ENCODE measurements at regions not wholly inside any gene's neighbourhood (a gene's known extent, or its start where the extent isn't known, plus 50 kb on each side); places are given as distances from the start of the nearest gene placed in this dataset.

DNA sequence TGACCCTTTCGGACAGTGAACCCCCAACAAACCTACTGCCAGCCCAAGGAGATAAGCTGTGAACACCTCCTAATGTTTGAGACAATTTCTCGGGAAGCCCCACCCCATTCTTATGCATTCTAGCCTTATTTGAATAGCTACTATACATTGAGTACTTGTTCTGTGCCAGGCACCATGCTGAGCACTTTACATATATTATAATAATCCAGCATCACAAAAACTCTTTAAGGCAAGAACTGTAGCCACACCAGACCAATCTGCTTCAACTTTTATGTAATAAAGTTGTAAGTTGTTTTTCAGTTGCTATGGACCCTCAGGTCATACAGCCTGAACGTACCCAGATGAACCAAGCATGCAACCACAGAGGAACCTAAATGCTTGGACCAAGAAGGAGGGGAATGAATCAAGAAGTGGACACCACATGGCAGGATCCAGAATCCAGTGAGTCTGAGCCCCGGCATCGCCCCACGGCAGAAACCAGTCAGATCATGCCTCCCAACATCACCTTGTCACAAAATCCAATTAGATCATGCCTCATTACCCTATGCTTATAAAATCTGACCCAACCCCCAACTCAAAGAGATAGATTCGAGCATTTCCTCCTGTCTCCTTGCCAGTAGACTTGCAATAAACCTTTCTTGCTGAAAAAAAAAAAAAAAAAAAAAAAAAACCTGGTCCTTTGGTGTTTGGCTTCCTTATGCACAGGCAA lies 225.0 kb downstream of the QDPR start:
- no peak for DNase-seq

DNA sequence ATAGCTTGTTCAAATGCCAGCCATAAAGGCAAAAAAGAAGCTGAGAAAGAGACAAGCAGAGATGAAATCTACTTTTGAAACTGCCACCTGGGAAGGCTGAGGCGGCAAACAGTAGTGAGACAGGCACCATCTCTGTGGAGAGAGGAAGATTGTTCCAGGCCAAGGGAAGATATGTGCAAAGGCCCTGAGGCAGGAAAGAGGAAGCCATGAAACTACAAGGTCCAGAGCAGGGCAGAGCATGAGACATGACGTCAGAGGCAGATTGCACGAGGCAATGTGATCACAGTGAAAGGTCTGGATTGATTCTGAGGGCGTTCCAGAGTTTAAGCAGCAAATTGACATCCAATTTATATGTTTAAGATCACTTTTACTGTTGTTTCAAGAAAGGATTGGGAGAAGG lies 226.1 kb downstream of the QDPR start:
- DNase-seq: no peak

DNA sequence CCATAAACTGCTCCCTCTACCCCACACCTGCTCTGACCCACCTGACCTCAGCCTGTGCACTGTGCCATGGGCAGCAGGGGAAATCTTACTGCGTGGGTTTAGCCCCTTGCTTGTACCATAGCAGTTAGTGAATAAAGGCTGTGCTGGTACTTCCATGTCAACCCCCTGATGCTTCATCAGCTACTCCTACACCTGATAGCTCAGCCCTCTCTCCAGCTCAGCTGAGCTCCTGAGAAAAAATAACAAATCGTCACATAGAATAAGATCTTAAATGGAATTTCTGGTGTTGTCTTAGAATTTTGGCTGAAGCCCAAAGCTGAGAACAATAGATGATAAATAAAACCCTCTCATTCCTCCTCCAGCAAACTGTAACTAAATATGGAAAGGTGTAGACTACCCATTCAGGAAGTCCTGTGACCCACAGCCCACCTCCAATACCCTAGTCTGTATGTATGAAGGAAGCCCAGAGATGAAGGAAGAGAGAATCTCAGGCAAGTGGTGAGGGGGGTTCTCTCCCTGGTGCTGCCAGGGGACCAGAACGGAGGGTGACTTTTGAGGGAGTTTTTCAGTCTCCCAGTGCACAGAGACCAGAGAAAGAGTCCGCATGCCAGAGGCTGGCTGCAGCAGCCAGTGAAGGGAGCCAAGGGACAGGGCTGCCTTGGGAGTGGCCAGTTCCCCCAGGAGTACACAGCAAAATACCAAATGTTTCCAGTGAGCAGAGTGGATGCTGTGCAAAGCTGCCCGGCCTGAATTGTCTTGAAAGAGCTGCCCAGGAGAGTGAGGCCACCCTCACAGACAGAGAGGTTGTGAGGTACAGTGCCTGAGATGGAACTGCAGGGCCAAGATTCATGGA lies 227.3 kb downstream of the QDPR start:
- DNase-seq: no peak

- no peak for DNase-seq
These were observed 228.1 kb downstream of the QDPR start for GRCh38 chr4:17283832-17284231.

GRCh38 chr4:17283251-17283650 lies 228.6 kb downstream of the QDPR start:
- DNase-seq: no peak

- no peak for DNase-seq
These were observed 231.4 kb downstream of the QDPR start for GRCh38 chr4:17280261-17281018.

- no peak for DNase-seq
These were observed 235.1 kb downstream of the QDPR start for GRCh38 chr4:17276776-17277175.

- no peak for DNase-seq
These were observed 236.1 kb downstream of the QDPR start for GRCh38 chr4:17275836-17276235.

GRCh38 chr4:17273047-17273446 lies 238.8 kb downstream of the QDPR start:
- DNase-seq: no peak

- no peak for DNase-seq
These were observed 239.7 kb downstream of the QDPR start for GRCh38 chr4:17272154-17272553.

DNA sequence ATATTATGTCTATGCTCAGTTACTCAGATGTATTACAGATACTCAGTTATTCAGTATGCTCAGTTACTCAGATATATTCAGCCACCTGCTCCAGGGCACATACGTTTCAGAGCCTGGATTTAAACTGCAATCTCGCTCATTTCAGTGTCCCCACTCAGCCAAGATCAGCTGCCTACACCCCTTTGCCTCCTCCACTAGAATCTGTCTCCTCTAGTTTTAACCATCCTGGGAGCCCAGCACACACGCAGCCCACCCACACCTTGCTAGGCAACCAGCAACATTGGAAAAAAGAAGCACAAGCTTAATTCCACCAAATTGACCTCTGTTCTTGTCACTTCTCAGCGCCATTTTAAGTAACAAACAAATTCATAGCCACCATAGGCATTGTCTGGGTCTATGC lies 246.2 kb downstream of the QDPR start:
- no peak for DNase-seq

DNA sequence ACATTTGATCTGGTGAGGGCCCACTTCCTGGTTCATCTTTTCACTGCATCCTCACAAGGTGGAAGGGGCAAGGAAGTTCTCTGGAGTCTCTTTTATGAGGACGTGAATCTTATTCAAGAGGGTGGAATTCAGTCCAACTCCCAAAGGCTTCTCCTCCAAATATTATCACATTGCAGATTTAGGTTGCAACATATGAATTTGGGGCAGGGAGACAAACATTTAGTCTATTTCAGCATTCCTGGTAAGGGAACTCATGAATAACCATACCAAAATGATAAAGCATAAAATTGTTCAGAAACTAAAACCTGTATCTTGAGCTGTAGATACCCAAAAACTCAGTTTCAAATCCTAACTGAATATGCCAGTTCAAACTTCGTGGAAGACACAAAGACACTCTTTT lies 246.8 kb downstream of the QDPR start:
- no peak for DNase-seq

DNA sequence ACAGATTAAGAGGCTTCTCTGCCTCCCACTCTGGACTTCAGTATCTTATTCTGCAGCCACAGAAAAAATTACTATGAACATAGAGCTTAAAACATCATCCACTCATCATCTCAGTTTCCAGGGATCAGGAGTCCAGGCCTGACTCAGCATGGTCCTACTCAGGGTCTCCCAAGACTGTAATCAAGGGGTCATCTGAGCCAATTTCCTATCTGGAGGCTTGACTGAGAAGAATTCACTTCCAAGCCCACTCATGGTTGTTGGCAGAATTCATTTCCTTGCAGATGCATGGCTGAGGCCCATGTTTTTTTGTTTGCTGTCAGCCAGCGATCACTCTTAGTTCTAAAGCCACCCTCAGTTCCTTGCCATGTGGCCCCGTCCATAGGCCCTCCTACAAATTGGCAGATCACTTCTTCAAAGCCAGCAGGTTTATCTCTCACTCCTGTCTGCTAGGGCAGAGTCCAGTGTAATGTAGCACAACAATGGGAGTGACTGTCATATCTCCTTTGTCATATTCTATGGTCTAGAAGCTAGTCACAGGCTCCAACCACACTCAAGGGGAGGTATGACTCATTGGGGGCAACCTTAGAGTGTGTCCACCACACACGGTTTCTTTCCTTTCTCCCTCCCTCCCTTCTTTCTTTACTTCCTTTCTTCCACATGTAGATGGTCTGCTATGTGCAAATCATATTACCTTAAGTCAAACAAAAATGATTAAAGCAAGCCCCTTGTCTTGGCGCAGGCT lies 251.6 kb downstream of the QDPR start:
- no peak for DNase-seq

- no peak for DNase-seq
These were observed 253.8 kb downstream of the QDPR start for GRCh38 chr4:17258106-17258505.

- no peak for DNase-seq
These were observed 259.8 kb downstream of the QDPR start for GRCh38 chr4:17252131-17252530.

DNA sequence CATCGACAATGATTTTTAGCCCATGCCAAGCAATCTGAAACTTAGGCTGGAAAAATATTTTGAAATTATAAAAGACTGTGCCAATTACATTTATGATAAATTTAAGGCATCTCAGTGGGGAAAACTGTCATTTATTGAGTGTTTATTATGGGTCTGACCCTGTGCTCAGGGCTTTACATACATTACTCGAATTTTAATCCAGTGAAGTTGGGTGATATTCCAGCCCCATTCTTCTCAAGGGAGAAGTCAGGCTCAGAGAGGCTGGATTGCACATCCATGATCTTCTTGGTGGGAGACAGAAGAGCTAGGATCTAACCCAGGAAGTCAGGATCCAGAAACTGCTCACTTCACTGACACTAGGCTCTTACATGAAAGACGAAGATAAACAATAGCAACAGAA lies 260.8 kb downstream of the QDPR start:
- no peak for DNase-seq

GRCh38 chr4:17250591-17250990 lies 261.3 kb downstream of the QDPR start:
- no peak for DNase-seq

- no peak for DNase-seq
These were observed 265.2 kb downstream of the QDPR start for GRCh38 chr4:17246656-17247055.

DNA sequence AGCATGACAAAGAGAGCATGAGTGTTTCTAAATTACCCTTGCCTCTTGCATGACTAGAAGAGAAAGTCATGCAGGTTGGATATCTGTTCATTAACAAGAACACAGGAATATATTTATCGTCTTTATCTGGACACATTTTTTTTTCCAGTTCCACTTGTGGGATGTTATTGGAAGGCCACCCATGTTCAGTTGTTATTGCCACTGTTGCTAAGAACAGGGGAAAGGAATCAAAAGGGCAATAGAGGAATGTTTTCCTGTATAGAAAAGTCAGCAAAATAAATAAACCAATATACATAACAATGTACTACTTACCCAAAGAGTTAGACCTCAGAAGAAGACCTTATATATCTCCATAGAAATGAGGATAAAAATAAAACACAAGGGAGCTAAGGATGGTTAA lies 270.1 kb downstream of the QDPR start:
- no peak for DNase-seq

- no peak for DNase-seq
These were observed 273.3 kb downstream of the QDPR start for GRCh38 chr4:17238633-17239032.

- no peak for DNase-seq
These were observed 275.2 kb downstream of the QDPR start for GRCh38 chr4:17236686-17237085.

- DNase-seq: no peak
These were observed 277.2 kb downstream of the QDPR start for GRCh38 chr4:17234678-17235077.

Measured in activated CD8-positive, alpha-beta memory T cell treated with anti-CD3 and anti-CD28 coated beads for 24 hours (primary cell).